ENCODE measurements at regions not wholly inside any gene's neighbourhood (a gene's known extent, or its start where the extent isn't known, plus 50 kb on each side); places are given as distances from the start of the nearest gene placed in this dataset.

GRCh38 chr5:65086234-65086890 is 317.6 kb downstream of the CWC27 start:
- FAIRE-seq, result no peak
- TF ChIP-seq CTCF (IDR thresholded peaks at IDR 0.05; ENCODE audit: insufficient read depth, low read length, severe bottlenecking), result no peak
- Histone ChIP-seq H3K36me3 (ENCODE audit: control insufficient read depth, insufficient read depth, low read length) (no peaks in the 10 kb centered on the region), H3K27me3 (ENCODE audit: control insufficient read depth, insufficient read depth, low read length) (no peaks in the 10 kb centered on the region), H3K4me3 (ENCODE audit: low read depth, low read length) (no peak overlapping the region)
- DNase-seq (ENCODE audit: low read depth), result peak; percentile 87

- no peak for TF ChIP-seq CTCF (IDR thresholded peaks at IDR 0.05; ENCODE audit: insufficient read depth, low read length, severe bottlenecking)
- H3K4me3 ChIP-seq (ENCODE audit: low read depth, low read length), result no peak overlapping the region
- DNase-seq (ENCODE audit: low read depth), result no peak
- no peaks in the 10 kb centered on the region for H3K36me3 ChIP-seq (ENCODE audit: control insufficient read depth, insufficient read depth, low read length)
- no peak for FAIRE-seq
- no peaks in the 10 kb centered on the region for H3K27me3 ChIP-seq (ENCODE audit: control insufficient read depth, insufficient read depth, low read length)
Observed at GRCh38 chr5:65087154-65087553, 318.4 kb downstream of the CWC27 start.

- no peak for TF ChIP-seq CTCF (IDR thresholded peaks at IDR 0.05; ENCODE audit: insufficient read depth, low read length, severe bottlenecking)
- DNase-seq (ENCODE audit: low read depth) (peak; percentile 69), FAIRE-seq (no peak)
- Histone ChIP-seq H3K4me3 (ENCODE audit: low read depth, low read length) (no peak overlapping the region), H3K27me3 (ENCODE audit: control insufficient read depth, insufficient read depth, low read length) (no peaks in the 10 kb centered on the region), H3K36me3 (ENCODE audit: control insufficient read depth, insufficient read depth, low read length) (no peaks in the 10 kb centered on the region)
Observed at GRCh38 chr5:65094279-65094678, 325.5 kb downstream of the CWC27 start.

- H3K36me3 ChIP-seq (ENCODE audit: control insufficient read depth, insufficient read depth, low read length), result no peaks in the 10 kb centered on the region
- TF ChIP-seq CTCF (IDR thresholded peaks at IDR 0.05; ENCODE audit: insufficient read depth, low read length, severe bottlenecking), result no peak
- FAIRE-seq (no peak), DNase-seq (ENCODE audit: low read depth) (no peak)
- no peak overlapping the region for H3K4me3 ChIP-seq (ENCODE audit: low read depth, low read length)
- no peaks in the 10 kb centered on the region for H3K27me3 ChIP-seq (ENCODE audit: control insufficient read depth, insufficient read depth, low read length)
Observed at GRCh38 chr5:65098393-65098792, 329.7 kb downstream of the CWC27 start.

All from bronchial epithelial cell (primary cell).